ENCODE measurements at regions not wholly inside any gene's neighbourhood (a gene's known extent, or its start where the extent isn't known, plus 50 kb on each side); places are given as distances from the start of the nearest gene placed in this dataset.

GRCh38 chr4:53783208-53783859, 192.0 kb upstream of the LNX1 start:
- TF ChIP-seq CTCF (IDR thresholded peaks at IDR 0.05), result no peak
- TF ChIP-seq REST (IDR thresholded peaks at IDR 0.05; ENCODE audit: insufficient read depth in 1 of 2, low read depth in 2 of 2, low read length in 1 of 2), result no peak
- no peak for TF ChIP-seq TCF7L2 (IDR thresholded peaks at IDR 0.05; ENCODE audit: low read depth, low read length)
- TF ChIP-seq POLR2AphosphoS5 (IDR thresholded peaks at IDR 0.05; ENCODE audit: low read depth, low read length), result no peak
- no peak for TF ChIP-seq SIN3A (IDR thresholded peaks at IDR 0.05; ENCODE audit: borderline replicate concordance, insufficient read depth, low read depth, low read length)

Measured in Panc1 (cell line).